HTR-8/SVneo (cell line): ENCODE measurements at regions not wholly inside any gene's neighbourhood (a gene's known extent, or its start where the extent isn't known, plus 50 kb on each side); places are given as distances from the start of the nearest gene placed in this dataset.
"Not testable (repeated sequence)": the region's sequence is repeated elsewhere in the genome, so short reads cannot be mapped to it uniquely, and the experiment has no call there.

Experiments used
- DNase-seq: peaks from one replicate; pipeline ENCODE4 v3.0.0; 2011; ENCODE audit warnings: low spot score, mixed read lengths; ENCODE audit not compliant: insufficient read length
- FAIRE-seq: peaks from 2 replicates; lab custom pipeline; 2011; peaks lifted over from hg19 to GRCh38; lab: Jason Lieb, UNC

- DNase-seq, FAIRE-seq: not testable (repeated sequence)
Observed at GRCh38 chr2:90019908-90020307, 1328.4 kb downstream of the RPIA start.

- not testable (repeated sequence) for FAIRE-seq, DNase-seq
Observed at GRCh38 chr2:90021234-90021633, 1329.8 kb downstream of the RPIA start.

- not testable (repeated sequence) for DNase-seq
- peak; percentile 90 for FAIRE-seq
Observed at GRCh38 chr2:90027231-90027643, 1335.8 kb downstream of the RPIA start.

- not testable (repeated sequence) for DNase-seq
- peak; percentile 48 for FAIRE-seq
Observed at GRCh38 chr2:90028381-90029079, 1337.1 kb downstream of the RPIA start.

- not testable (repeated sequence) for DNase-seq, FAIRE-seq
Observed at GRCh38 chr2:90029080-90029428, 1337.6 kb downstream of the RPIA start.

- FAIRE-seq, DNase-seq: not testable (repeated sequence)
Observed at GRCh38 chr2:90032269-90032668, 1340.8 kb downstream of the RPIA start.

- not testable (repeated sequence) for FAIRE-seq, DNase-seq
Observed at GRCh38 chr2:90036335-90036734, 1344.9 kb downstream of the RPIA start.

- not testable (repeated sequence) for FAIRE-seq, DNase-seq
Observed at GRCh38 chr2:90039093-90039492, 1347.6 kb downstream of the RPIA start.

GRCh38 chr2:90047776-90048175 lies 1356.3 kb downstream of the RPIA start:
- not testable (repeated sequence) for DNase-seq, FAIRE-seq

- not testable (repeated sequence) for DNase-seq, FAIRE-seq
Observed at GRCh38 chr2:90052113-90052631, 1360.7 kb downstream of the RPIA start.

- DNase-seq, result peak; percentile 9
- FAIRE-seq, result no peak
Observed at GRCh38 chr2:90069290-90069894, 1377.9 kb downstream of the RPIA start.

GRCh38 chr2:90076311-90076710 lies 1384.8 kb downstream of the RPIA start:
- FAIRE-seq (no peak), DNase-seq (no peak)

- FAIRE-seq (no peak), DNase-seq (no peak)
Observed at GRCh38 chr2:90077948-90078347, 1386.5 kb downstream of the RPIA start.

GRCh38 chr2:90079374-90079773 lies 1387.9 kb downstream of the RPIA start:
- FAIRE-seq, result no peak

GRCh38 chr2:90087792-90088191 lies 1396.3 kb downstream of the RPIA start:
- not testable (repeated sequence) for DNase-seq, FAIRE-seq

More at GRCh38 chr2:90079374-90079773, 1387.9 kb downstream of the RPIA start:
- no peak for DNase-seq

- not testable (repeated sequence) for DNase-seq
- FAIRE-seq, result peak; percentile 74
Observed at GRCh38 chr2:90093571-90094270, 1402.2 kb downstream of the RPIA start.

- not testable (repeated sequence) for FAIRE-seq
Observed at GRCh38 chr2:90097617-90098016, 1406.1 kb downstream of the RPIA start.

GRCh38 chr2:90105142-90105541 lies 1413.7 kb downstream of the RPIA start:
- not testable (repeated sequence) for FAIRE-seq, DNase-seq

More at GRCh38 chr2:90097617-90098016, 1406.1 kb downstream of the RPIA start:
- not testable (repeated sequence) for DNase-seq

GRCh38 chr2:90123409-90123808 lies 1431.9 kb downstream of the RPIA start:
- not testable (repeated sequence) for DNase-seq

GRCh38 chr2:90139046-90139445 lies 1447.6 kb downstream of the RPIA start:
- not testable (repeated sequence) for FAIRE-seq

More at GRCh38 chr2:90123409-90123808, 1431.9 kb downstream of the RPIA start:
- not testable (repeated sequence) for FAIRE-seq

More at GRCh38 chr2:90139046-90139445, 1447.6 kb downstream of the RPIA start:
- not testable (repeated sequence) for DNase-seq
